NCI-H2196 (cell line): ENCODE measurements at regions not wholly inside any gene's neighbourhood (a gene's known extent, or its start where the extent isn't known, plus 50 kb on each side); places are given as distances from the start of the nearest gene placed in this dataset.
"Not testable (repeated sequence)": the region's sequence is repeated elsewhere in the genome, so short reads cannot be mapped to it uniquely, and the experiment has no call there.

Source experiments
- DNase-seq: peaks from one replicate; lab custom pipeline; 2025; ENCODE audit not compliant: unreplicated experiment; lab: John Stamatoyannopoulos, UW

- DNase-seq = not testable (repeated sequence)
Observed at GRCh38 chr10:57885618-57885968, 382.1 kb downstream of the IPMK start.

- DNase-seq = no peak
Observed at GRCh38 chr10:57884965-57885617, 382.6 kb downstream of the IPMK start.

GRCh38 chr10:57884407-57884806 lies 383.3 kb downstream of the IPMK start:
- no peak for DNase-seq

- DNase-seq = no peak
Observed at GRCh38 chr10:57880446-57881227, 387.1 kb downstream of the IPMK start.

GRCh38 chr10:57874810-57875209 lies 392.9 kb downstream of the IPMK start:
- DNase-seq = no peak

GRCh38 chr10:57867241-57867640 lies 400.5 kb downstream of the IPMK start:
- no peak for DNase-seq

- DNase-seq = no peak
Observed at GRCh38 chr10:57864765-57865680, 402.7 kb downstream of the IPMK start.

- no peak for DNase-seq
Observed at GRCh38 chr10:57849691-57850357, 417.9 kb downstream of the IPMK start.

- no peak for DNase-seq
Observed at GRCh38 chr10:57846307-57847065, 421.2 kb downstream of the IPMK start.

- no peak for DNase-seq
Observed at GRCh38 chr10:57844387-57844998, 423.2 kb downstream of the IPMK start.

- no peak for DNase-seq
Observed at GRCh38 chr10:57830877-57831560, 436.7 kb downstream of the IPMK start.

GRCh38 chr10:57825015-57825414 lies 442.7 kb downstream of the IPMK start:
- DNase-seq = no peak

GRCh38 chr10:57823398-57823797 lies 444.3 kb downstream of the IPMK start:
- no peak for DNase-seq

- no peak for DNase-seq
Observed at GRCh38 chr10:57822965-57823364, 444.7 kb downstream of the IPMK start.

- DNase-seq = no peak
Observed at GRCh38 chr10:57818522-57818921, 449.2 kb downstream of the IPMK start.

- no peak for DNase-seq
Observed at GRCh38 chr10:57817741-57818140, 450.0 kb downstream of the IPMK start.

GRCh38 chr10:57815949-57816348 lies 451.7 kb downstream of the IPMK start:
- DNase-seq = no peak

- DNase-seq = no peak
Observed at GRCh38 chr10:57809961-57810360, 457.7 kb downstream of the IPMK start.

- no peak for DNase-seq
Observed at GRCh38 chr10:57807906-57808305, 459.8 kb downstream of the IPMK start.
